ENCODE measurements at regions not wholly inside any gene's neighbourhood (a gene's known extent, or its start where the extent isn't known, plus 50 kb on each side); places are given as distances from the start of the nearest gene placed in this dataset.
"Not testable (repeated sequence)": the region's sequence is repeated elsewhere in the genome, so short reads cannot be mapped to it uniquely, and the experiment has no call there.

GRCh38 chr14:28157887-28158791 is 608.4 kb upstream of the FOXG1 start:
- H3K4me3 ChIP-seq (ENCODE audit: low read length) = no peak overlapping the region
- TF ChIP-seq CTCF (conservative IDR thresholded peaks at IDR 0.05; ENCODE audit: low read depth, low read length) = no peak
- DNase-seq (ENCODE audit: low read depth) = no peak

- no peak overlapping the region for H3K4me3 ChIP-seq (ENCODE audit: low read length)
- no peak for DNase-seq (ENCODE audit: low read depth)
- TF ChIP-seq CTCF (conservative IDR thresholded peaks at IDR 0.05; ENCODE audit: low read depth, low read length) = no peak
These were observed 605.5 kb upstream of the FOXG1 start for GRCh38 chr14:28161040-28161439.

DNA sequence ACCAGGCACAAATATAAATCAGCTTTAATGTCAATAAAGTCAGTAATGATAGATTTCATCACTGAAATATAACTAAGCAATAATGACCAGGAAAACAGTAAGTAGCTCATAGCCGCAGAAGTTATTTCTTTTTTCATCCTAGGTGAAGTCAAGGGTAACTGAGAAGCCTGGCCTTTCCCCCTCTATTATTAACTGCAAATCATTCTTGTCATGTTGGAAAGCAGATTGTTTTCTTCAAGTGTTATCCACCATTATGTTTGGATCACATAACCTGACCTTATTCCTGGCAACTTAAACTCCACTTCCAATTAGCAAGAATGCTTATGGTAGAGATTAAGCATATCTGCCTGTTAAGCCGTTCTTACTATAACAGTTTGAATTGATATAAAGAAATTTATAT is 603.4 kb upstream of the FOXG1 start:
- no peak overlapping the region for H3K4me3 ChIP-seq (ENCODE audit: low read length)
- peak; percentile 81 for DNase-seq (ENCODE audit: low read depth)
- no peak for TF ChIP-seq CTCF (conservative IDR thresholded peaks at IDR 0.05; ENCODE audit: low read depth, low read length)

DNA sequence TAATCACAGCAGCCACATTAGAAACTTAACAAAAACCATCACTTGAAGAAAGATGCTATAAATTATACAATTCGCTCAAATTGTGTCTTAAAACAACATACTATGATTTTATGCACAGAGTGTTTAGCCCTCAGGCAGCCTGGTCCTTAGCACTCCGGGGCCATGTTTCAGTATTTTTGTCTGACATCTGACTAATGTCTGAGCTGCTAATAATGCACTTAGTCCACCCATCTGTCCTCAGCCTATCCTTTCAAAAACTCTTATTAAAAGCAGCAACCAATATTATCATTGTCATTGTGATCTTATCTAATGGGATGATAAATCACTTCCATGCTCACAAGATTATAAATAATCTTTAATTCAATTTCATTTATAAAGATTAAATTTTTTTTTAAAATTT is 602.7 kb upstream of the FOXG1 start:
- TF ChIP-seq CTCF (conservative IDR thresholded peaks at IDR 0.05; ENCODE audit: low read depth, low read length) = no peak
- H3K4me3 ChIP-seq (ENCODE audit: low read length) = no peak overlapping the region
- no peak for DNase-seq (ENCODE audit: low read depth)

- not testable (repeated sequence) for H3K4me3 ChIP-seq (ENCODE audit: low read length); DNase-seq (ENCODE audit: low read depth)
These were observed 578.4 kb upstream of the FOXG1 start for GRCh38 chr14:28187902-28188830.

- TF ChIP-seq CTCF (conservative IDR thresholded peaks at IDR 0.05; ENCODE audit: low read depth, low read length) = no peak
- no peak for DNase-seq (ENCODE audit: low read depth)
- H3K4me3 ChIP-seq (ENCODE audit: low read length) = no peak overlapping the region
These were observed 569.7 kb upstream of the FOXG1 start for GRCh38 chr14:28196878-28197277.

DNA sequence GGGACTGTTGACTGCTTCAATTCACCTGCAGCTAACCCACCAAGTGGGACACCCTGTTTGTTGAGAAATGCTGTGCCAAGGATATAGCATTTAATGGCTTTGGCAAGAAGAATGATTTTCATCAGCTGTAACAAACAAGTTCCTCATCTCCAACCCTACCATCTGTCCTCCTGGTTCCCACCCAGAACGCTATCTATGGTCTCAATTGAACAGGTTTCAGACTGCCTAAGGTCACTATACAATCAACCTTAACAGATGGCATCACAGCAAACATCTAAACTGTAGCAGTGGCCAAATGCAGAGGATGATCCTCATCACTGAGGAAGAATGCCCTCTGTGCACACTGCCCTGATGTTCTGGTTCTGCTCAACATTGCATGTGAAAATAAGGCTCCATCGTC is 546.2 kb upstream of the FOXG1 start:
- TF ChIP-seq CTCF (conservative IDR thresholded peaks at IDR 0.05; ENCODE audit: low read depth, low read length) = no peak

More for the DNA sequence above, 546.2 kb upstream of the FOXG1 start:
- no peak for DNase-seq (ENCODE audit: low read depth)
- H3K4me3 ChIP-seq (ENCODE audit: low read length) = no peak overlapping the region
